GM12891 (cell line): ENCODE measurements at regions not wholly inside any gene's neighbourhood (a gene's known extent, or its start where the extent isn't known, plus 50 kb on each side); places are given as distances from the start of the nearest gene placed in this dataset.

Experiments
- POLR2A ChIP-seq: IDR thresholded peaks from 2 replicates; pipeline ENCODE4 v1.6.1; 2011; ENCODE audit warnings: low read depth, low read length, control low read depth
- POLR2AphosphoS5 ChIP-seq: IDR thresholded peaks from 2 replicates; pipeline ENCODE4 v1.6.1; 2011; ENCODE audit warnings: low read depth, low read length, control low read depth
- TAF1 ChIP-seq: IDR thresholded peaks from 2 replicates; pipeline ENCODE4 v1.6.1; 2011; ENCODE audit warnings: low read depth, low read length, control low read depth

- TF ChIP-seq TAF1 (no peak), POLR2A (no peak), POLR2AphosphoS5 (no peak)
Observed at GRCh38 chrX:87370865-87371264, 146.7 kb upstream of the KLHL4 start.
